ENCODE measurements at regions not wholly inside any gene's neighbourhood (a gene's known extent, or its start where the extent isn't known, plus 50 kb on each side); places are given as distances from the start of the nearest gene placed in this dataset.

- Histone ChIP-seq H3K79me2 (ENCODE audit: low read length) (no peaks in the 10 kb centered on the region), H3K9me3 (ENCODE audit: insufficient read depth, low read length) (no peaks in the 10 kb centered on the region), H3K4me2 (ENCODE audit: low read length) (no peak overlapping the region), H3K9ac (ENCODE audit: low read length) (no peak overlapping the region), H4K20me1 (ENCODE audit: insufficient read depth, low read length) (no peaks in the 10 kb centered on the region), H3K4me1 (ENCODE audit: low read length) (no peaks in the 10 kb centered on the region), H3K4me3 (ENCODE audit: low read length) (no peak overlapping the region), H3K27me3 (ENCODE audit: low read depth, low read length) (no peaks in the 10 kb centered on the region), H3K36me3 (replicated peaks; ENCODE audit: low read depth, low read length) (no peaks in the 10 kb centered on the region), H3K27ac (ENCODE audit: low read length) (no peak overlapping the region), H2AFZ (ENCODE audit: low read depth, low read length) (no peak overlapping the region)
- TF ChIP-seq EZH2phosphoT487 (IDR thresholded peaks at IDR 0.05; ENCODE audit: low read depth) (no peak), CTCF (IDR thresholded peaks at IDR 0.05; ENCODE audit: low read depth, low read length) (no peak)
Observed at GRCh38 chr2:109707281-109708147, 86.6 kb upstream of the RGPD5 start.

- Histone ChIP-seq H3K79me2 (ENCODE audit: low read length) (no peaks in the 10 kb centered on the region), H3K4me3 (ENCODE audit: low read length) (no peak overlapping the region), H3K4me1 (ENCODE audit: low read length) (no peaks in the 10 kb centered on the region), H3K9ac (ENCODE audit: low read length) (no peak overlapping the region), H4K20me1 (ENCODE audit: insufficient read depth, low read length) (no peaks in the 10 kb centered on the region), H3K4me2 (ENCODE audit: low read length) (no peak overlapping the region), H3K27me3 (ENCODE audit: low read depth, low read length) (no peaks in the 10 kb centered on the region), H3K9me3 (ENCODE audit: insufficient read depth, low read length) (no peaks in the 10 kb centered on the region), H2AFZ (ENCODE audit: low read depth, low read length) (no peak overlapping the region), H3K36me3 (replicated peaks; ENCODE audit: low read depth, low read length) (no peaks in the 10 kb centered on the region), H3K27ac (ENCODE audit: low read length) (no peak overlapping the region)
- TF ChIP-seq CTCF (IDR thresholded peaks at IDR 0.05; ENCODE audit: low read depth, low read length) (no peak), EZH2phosphoT487 (IDR thresholded peaks at IDR 0.05; ENCODE audit: low read depth) (no peak)
Observed at GRCh38 chr2:109710505-109711229, 83.4 kb upstream of the RGPD5 start.

GRCh38 chr2:109711230-109712122 lies 82.6 kb upstream of the RGPD5 start:
- Histone ChIP-seq H4K20me1 (ENCODE audit: insufficient read depth, low read length) (no peaks in the 10 kb centered on the region), H3K27ac (ENCODE audit: low read length) (no peak overlapping the region), H2AFZ (ENCODE audit: low read depth, low read length) (no peak overlapping the region), H3K4me3 (ENCODE audit: low read length) (no peak overlapping the region), H3K4me2 (ENCODE audit: low read length) (no peak overlapping the region), H3K4me1 (ENCODE audit: low read length) (no peaks in the 10 kb centered on the region), H3K9me3 (ENCODE audit: insufficient read depth, low read length) (no peaks in the 10 kb centered on the region), H3K27me3 (ENCODE audit: low read depth, low read length) (no peaks in the 10 kb centered on the region), H3K9ac (ENCODE audit: low read length) (no peak overlapping the region), H3K79me2 (ENCODE audit: low read length) (no peaks in the 10 kb centered on the region), H3K36me3 (replicated peaks; ENCODE audit: low read depth, low read length) (no peaks in the 10 kb centered on the region)
- TF ChIP-seq EZH2phosphoT487 (IDR thresholded peaks at IDR 0.05; ENCODE audit: low read depth) (no peak), CTCF (IDR thresholded peaks at IDR 0.05; ENCODE audit: low read depth, low read length) (no peak)

Data from OCI-LY3 (cell line).